Activated B cell treated with CpG ODN at 0.5 μM for 24 hours (primary cell): ENCODE measurements at regions not wholly inside any gene's neighbourhood (a gene's known extent, or its start where the extent isn't known, plus 50 kb on each side); places are given as distances from the start of the nearest gene placed in this dataset.
A peak's percentile ranks its signal among the peaks of the same experiment; 100 is the strongest.

Experiments used
- ATAC-seq: fragments of 200-7000 bp; cut with Tn5 transposase; one replicate; pipeline ENCODE4 v1.10.0; 2021; ENCODE audit warnings: low read depth, mild to moderate bottlenecking, moderate library complexity
- CTCF ChIA-PET: fragments of 350-600 bp; sonication (Branson Sonifier 250); formaldehyde crosslinking; loops from one replicate; lab custom pipeline; 2021; ENCODE audit warnings: antibody characterized with exemption; lab: Charles Lee
- POLR2A ChIA-PET: fragments of 350-600 bp; sonication (Branson Sonifier 250); formaldehyde crosslinking; loops from one replicate; lab custom pipeline; 2021; ENCODE audit warnings: antibody characterized with exemption; lab: Charles Lee
- DNase-seq: peaks from one replicate; pipeline ENCODE4 v3.0.0; 2022
- H3K27ac Mint-ChIP-seq: one replicate; pipeline ENCODE4 v1.8.0; 2020; ENCODE audit warnings: mixed read lengths
- H3K27me3 Mint-ChIP-seq: one replicate; pipeline ENCODE4 v1.8.0; 2021; ENCODE audit warnings: mixed read lengths
- H3K36me3 Mint-ChIP-seq: one replicate; pipeline ENCODE4 v1.8.0; 2021; ENCODE audit warnings: low read depth, mixed read lengths
- H3K4me1 Mint-ChIP-seq: one replicate; pipeline ENCODE4 v1.8.0; 2021; ENCODE audit warnings: mixed read lengths
- H3K4me3 Mint-ChIP-seq: one replicate; pipeline ENCODE4 v1.8.0; 2020; ENCODE audit warnings: mild to moderate bottlenecking, mixed read lengths
- H3K9me3 Mint-ChIP-seq: one replicate; pipeline ENCODE4 v1.8.0; 2020; ENCODE audit warnings: mixed read lengths
- intact Hi-C: fragments of 100-400 bp; cut with micrococcal nuclease; formaldehyde crosslinking; loops from one replicate; pipeline ENCODE4 v1.15.1; 2024
- TF ChIP-seq, protein P1 (sequence below): fragments of 200-600 bp; IDR thresholded peaks from one replicate; pipeline ENCODE4 v1.8.0; 2022; ENCODE audit warnings: antibody characterized with exemption, mild to moderate bottlenecking

GRCh38 chr11:96464700-96465307 lies 75.0 kb downstream of the JRKL start:
- Mint-ChIP-seq H3K27ac (no peak overlapping the region), H3K4me3 (no peak overlapping the region), H3K27me3 (peaks cover 9% of the 10 kb centered on the region), H3K4me1 (peaks cover 4% of the 10 kb centered on the region), H3K9me3 (no peaks in the 10 kb centered on the region), H3K36me3 (no peaks in the 10 kb centered on the region)
- TF ChIP-seq, protein P1, sequence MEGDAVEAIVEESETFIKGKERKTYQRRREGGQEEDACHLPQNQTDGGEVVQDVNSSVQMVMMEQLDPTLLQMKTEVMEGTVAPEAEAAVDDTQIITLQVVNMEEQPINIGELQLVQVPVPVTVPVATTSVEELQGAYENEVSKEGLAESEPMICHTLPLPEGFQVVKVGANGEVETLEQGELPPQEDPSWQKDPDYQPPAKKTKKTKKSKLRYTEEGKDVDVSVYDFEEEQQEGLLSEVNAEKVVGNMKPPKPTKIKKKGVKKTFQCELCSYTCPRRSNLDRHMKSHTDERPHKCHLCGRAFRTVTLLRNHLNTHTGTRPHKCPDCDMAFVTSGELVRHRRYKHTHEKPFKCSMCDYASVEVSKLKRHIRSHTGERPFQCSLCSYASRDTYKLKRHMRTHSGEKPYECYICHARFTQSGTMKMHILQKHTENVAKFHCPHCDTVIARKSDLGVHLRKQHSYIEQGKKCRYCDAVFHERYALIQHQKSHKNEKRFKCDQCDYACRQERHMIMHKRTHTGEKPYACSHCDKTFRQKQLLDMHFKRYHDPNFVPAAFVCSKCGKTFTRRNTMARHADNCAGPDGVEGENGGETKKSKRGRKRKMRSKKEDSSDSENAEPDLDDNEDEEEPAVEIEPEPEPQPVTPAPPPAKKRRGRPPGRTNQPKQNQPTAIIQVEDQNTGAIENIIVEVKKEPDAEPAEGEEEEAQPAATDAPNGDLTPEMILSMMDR = peak; percentile 51
- ChIA-PET CTCF (interaction anchor here (0.6 to 2.0 kb wide), 14 partner anchors 10 to 1919 kb away, joined by 3 to 8 read pairs (median 4); no protein-coding TSS in a partner anchor), POLR2A (no interaction called here)
- no peak for DNase-seq
- ATAC-seq = peak; percentile 68
- intact Hi-C loops = no loop called here

- TF ChIP-seq, protein P1 = no peak
- Mint-ChIP-seq H3K27me3 (peaks cover 7% of the 10 kb centered on the region), H3K27ac (no peak overlapping the region), H3K4me3 (no peak overlapping the region), H3K4me1 (peaks cover 4% of the 10 kb centered on the region), H3K36me3 (no peaks in the 10 kb centered on the region), H3K9me3 (no peaks in the 10 kb centered on the region)
- ATAC-seq (no peak), DNase-seq (no peak)
- intact Hi-C loops = no loop called here
- CTCF ChIA-PET = interaction anchor here (1.1 kb wide), 1 partner anchor 18 kb away, joined by 3 read pairs; no protein-coding TSS in a partner anchor
- POLR2A ChIA-PET = no interaction called here
Measured at GRCh38 chr11:96465512-96465911, 75.7 kb downstream of the JRKL start.

GRCh38 chr11:96466607-96467006 lies 76.8 kb downstream of the JRKL start:
- H3K9me3 Mint-ChIP-seq = no peaks in the 10 kb centered on the region
- peaks cover 7% of the 10 kb centered on the region for H3K27me3 Mint-ChIP-seq
- H3K27ac Mint-ChIP-seq = no peak overlapping the region
- no peak overlapping the region for H3K4me3 Mint-ChIP-seq
- no peaks in the 10 kb centered on the region for H3K36me3 Mint-ChIP-seq
- peaks cover 4% of the 10 kb centered on the region for H3K4me1 Mint-ChIP-seq
- ATAC-seq (no peak), DNase-seq (no peak)
- intact Hi-C loops = no loop called here
- ChIA-PET CTCF (interaction anchor here (0.8 kb wide), 1 partner anchor 10 kb away, joined by 3 read pairs; no protein-coding TSS in a partner anchor), POLR2A (no interaction called here)
- TF ChIP-seq, protein P1 = no peak

GRCh38 chr11:96469776-96470175 lies 80.0 kb downstream of the JRKL start:
- no peak for ATAC-seq
- no peak for DNase-seq
- H3K4me1 Mint-ChIP-seq = no peaks in the 10 kb centered on the region
- H3K9me3 Mint-ChIP-seq = peaks cover 10% of the 10 kb centered on the region
- CTCF ChIA-PET = no interaction called here
- no peak overlapping the region for H3K27ac Mint-ChIP-seq
- POLR2A ChIA-PET = no interaction called here
- H3K36me3 Mint-ChIP-seq = no peaks in the 10 kb centered on the region
- H3K4me3 Mint-ChIP-seq = no peak overlapping the region
- TF ChIP-seq, protein P1 = no peak
- intact Hi-C loops = no loop called here
- H3K27me3 Mint-ChIP-seq = peaks cover 6% of the 10 kb centered on the region

- no peak overlapping the region for H3K4me3 Mint-ChIP-seq
- ChIA-PET CTCF (no interaction called here), POLR2A (no interaction called here)
- peaks cover 11% of the 10 kb centered on the region for H3K27me3 Mint-ChIP-seq
- no peak overlapping the region for H3K27ac Mint-ChIP-seq
- H3K36me3 Mint-ChIP-seq = no peaks in the 10 kb centered on the region
- no peak for ATAC-seq
- TF ChIP-seq, protein P1 = no peak
- H3K4me1 Mint-ChIP-seq = no peaks in the 10 kb centered on the region
- no peak for DNase-seq
- intact Hi-C loops = no loop called here
- H3K9me3 Mint-ChIP-seq = peaks cover 16% of the 10 kb centered on the region
Measured at GRCh38 chr11:96470521-96470920, 80.7 kb downstream of the JRKL start.
